ENCODE measurements at regions not wholly inside any gene's neighbourhood (a gene's known extent, or its start where the extent isn't known, plus 50 kb on each side); places are given as distances from the start of the nearest gene placed in this dataset.

- Mint-ChIP-seq H3K27me3 (ENCODE audit: unreplicated experiment) (peaks cover 3% of the 10 kb centered on the region), H3K4me1 (ENCODE audit: unreplicated experiment) (peaks cover 14% of the 10 kb centered on the region), H3K36me3 (ENCODE audit: low read depth, unreplicated experiment) (no peaks in the 10 kb centered on the region), H3K9me3 (ENCODE audit: unreplicated experiment) (no peaks in the 10 kb centered on the region), H3K27ac (ENCODE audit: unreplicated experiment) (no peak overlapping the region), H3K4me3 (ENCODE audit: unreplicated experiment) (no peak overlapping the region)
- DNase-seq (ENCODE audit: low spot score), result no peak
- TF ChIP-seq CTCF (IDR thresholded peaks at IDR 0.05; ENCODE audit: unreplicated experiment), result no peak
Measured at GRCh38 chr4:93982255-93982654, 153.7 kb downstream of the ATOH1 start.

- Mint-ChIP-seq H3K4me1 (ENCODE audit: unreplicated experiment) (peaks cover 14% of the 10 kb centered on the region), H3K9me3 (ENCODE audit: unreplicated experiment) (no peaks in the 10 kb centered on the region), H3K27ac (ENCODE audit: unreplicated experiment) (no peak overlapping the region), H3K4me3 (ENCODE audit: unreplicated experiment) (no peak overlapping the region), H3K27me3 (ENCODE audit: unreplicated experiment) (peaks cover 3% of the 10 kb centered on the region), H3K36me3 (ENCODE audit: low read depth, unreplicated experiment) (no peaks in the 10 kb centered on the region)
- TF ChIP-seq CTCF (IDR thresholded peaks at IDR 0.05; ENCODE audit: unreplicated experiment), result no peak
- DNase-seq (ENCODE audit: low spot score), result no peak
Measured at GRCh38 chr4:93983140-93983539, 154.6 kb downstream of the ATOH1 start.

GRCh38 chr4:93994175-93994994, 165.8 kb downstream of the ATOH1 start:
- no peak overlapping the region for H3K27ac Mint-ChIP-seq (ENCODE audit: unreplicated experiment)
- no peak for TF ChIP-seq CTCF (IDR thresholded peaks at IDR 0.05; ENCODE audit: unreplicated experiment)
- no peaks in the 10 kb centered on the region for H3K9me3 Mint-ChIP-seq (ENCODE audit: unreplicated experiment)
- H3K36me3 Mint-ChIP-seq (ENCODE audit: low read depth, unreplicated experiment), result no peaks in the 10 kb centered on the region
- H3K27me3 Mint-ChIP-seq (ENCODE audit: unreplicated experiment), result peaks cover 1% of the 10 kb centered on the region
- H3K4me1 Mint-ChIP-seq (ENCODE audit: unreplicated experiment), result peaks cover 4% of the 10 kb centered on the region
- no peak for DNase-seq (ENCODE audit: low spot score)
- no peak overlapping the region for H3K4me3 Mint-ChIP-seq (ENCODE audit: unreplicated experiment)

GRCh38 chr4:93996895-93997294, 168.3 kb downstream of the ATOH1 start:
- Mint-ChIP-seq H3K4me1 (ENCODE audit: unreplicated experiment) (no peaks in the 10 kb centered on the region), H3K9me3 (ENCODE audit: unreplicated experiment) (no peaks in the 10 kb centered on the region), H3K27ac (ENCODE audit: unreplicated experiment) (no peak overlapping the region), H3K27me3 (ENCODE audit: unreplicated experiment) (peaks cover 1% of the 10 kb centered on the region), H3K36me3 (ENCODE audit: low read depth, unreplicated experiment) (no peaks in the 10 kb centered on the region), H3K4me3 (ENCODE audit: unreplicated experiment) (no peak overlapping the region)
- no peak for TF ChIP-seq CTCF (IDR thresholded peaks at IDR 0.05; ENCODE audit: unreplicated experiment)
- DNase-seq (ENCODE audit: low spot score), result no peak

- no peak for TF ChIP-seq CTCF (IDR thresholded peaks at IDR 0.05; ENCODE audit: unreplicated experiment)
- no peaks in the 10 kb centered on the region for H3K9me3 Mint-ChIP-seq (ENCODE audit: unreplicated experiment)
- no peaks in the 10 kb centered on the region for H3K36me3 Mint-ChIP-seq (ENCODE audit: low read depth, unreplicated experiment)
- DNase-seq (ENCODE audit: low spot score), result no peak
- H3K27me3 Mint-ChIP-seq (ENCODE audit: unreplicated experiment), result peaks cover 1% of the 10 kb centered on the region
- H3K4me1 Mint-ChIP-seq (ENCODE audit: unreplicated experiment), result no peaks in the 10 kb centered on the region
- H3K27ac Mint-ChIP-seq (ENCODE audit: unreplicated experiment), result no peak overlapping the region
- H3K4me3 Mint-ChIP-seq (ENCODE audit: unreplicated experiment), result no peak overlapping the region
Measured at GRCh38 chr4:94000559-94000958, 172.0 kb downstream of the ATOH1 start.
